Jurkat, Clone E6-1 (cell line): ENCODE measurements at regions not wholly inside any gene's neighbourhood (a gene's known extent, or its start where the extent isn't known, plus 50 kb on each side); places are given as distances from the start of the nearest gene placed in this dataset.

Experiments
- DNase-seq: peaks from one replicate; pipeline ENCODE4 v3.0.0-alpha.2; 2011; ENCODE audit warnings: low read depth, low spot score
- H3K4me3 ChIP-seq: 2 replicates; pipeline ENCODE4 v1.5.1; 2011; ENCODE audit warnings: mild to moderate bottlenecking, low read length, control low read depth, moderate library complexity

GRCh38 chr20:4095639-4096038 is 53.0 kb upstream of the SMOX start:
- no peak for DNase-seq
- no peak overlapping the region for H3K4me3 ChIP-seq

- DNase-seq, result peak; percentile 36
Observed at GRCh38 chr20:4091490-4092479, 56.8 kb upstream of the SMOX start.

GRCh38 chr20:4090756-4091489 is 57.7 kb upstream of the SMOX start:
- no peak for DNase-seq
- no peak overlapping the region for H3K4me3 ChIP-seq

More at GRCh38 chr20:4091490-4092479, 56.8 kb upstream of the SMOX start:
- no peak overlapping the region for H3K4me3 ChIP-seq

GRCh38 chr20:4089756-4090487 is 58.7 kb upstream of the SMOX start:
- DNase-seq, result no peak
- no peak overlapping the region for H3K4me3 ChIP-seq

- no peak overlapping the region for H3K4me3 ChIP-seq
- DNase-seq, result no peak
Observed at GRCh38 chr20:4088766-4089165, 59.9 kb upstream of the SMOX start.

- no peak overlapping the region for H3K4me3 ChIP-seq
- no peak for DNase-seq
Observed at GRCh38 chr20:4087923-4088322, 60.7 kb upstream of the SMOX start.

GRCh38 chr20:4086771-4087687 is 61.6 kb upstream of the SMOX start:
- DNase-seq, result no peak
- H3K4me3 ChIP-seq, result no peak overlapping the region

- no peak overlapping the region for H3K4me3 ChIP-seq
- no peak for DNase-seq
Observed at GRCh38 chr20:4084721-4085120, 63.9 kb upstream of the SMOX start.

- no peak overlapping the region for H3K4me3 ChIP-seq
- DNase-seq, result no peak
Observed at GRCh38 chr20:4084096-4084495, 64.5 kb upstream of the SMOX start.

- H3K4me3 ChIP-seq, result no peak overlapping the region
- no peak for DNase-seq
Observed at GRCh38 chr20:4083098-4083865, 65.3 kb upstream of the SMOX start.

- H3K4me3 ChIP-seq, result peak overlapping the region; percentile 42
- peak; percentile 83 for DNase-seq
Observed at GRCh38 chr20:4082406-4083097, 66.1 kb upstream of the SMOX start.

GRCh38 chr20:4081421-4081820 is 66.1 kb upstream of the RNF24 start:
- H3K4me3 ChIP-seq, result no peak overlapping the region
- DNase-seq, result no peak

GRCh38 chr20:4076671-4077070 is 61.3 kb upstream of the RNF24 start:
- DNase-seq, result no peak
- no peak overlapping the region for H3K4me3 ChIP-seq

GRCh38 chr20:4076033-4076432 is 60.7 kb upstream of the RNF24 start:
- no peak for DNase-seq
- no peak overlapping the region for H3K4me3 ChIP-seq

GRCh38 chr20:4074877-4075455 is 59.6 kb upstream of the RNF24 start:
- H3K4me3 ChIP-seq, result no peak overlapping the region
- DNase-seq, result no peak

GRCh38 chr20:4073852-4074741 is 58.7 kb upstream of the RNF24 start:
- no peak overlapping the region for H3K4me3 ChIP-seq
- no peak for DNase-seq
